Left ventricle myocardium inferior (tissue), 1 donor: ENCODE measurements at regions not wholly inside any gene's neighbourhood (a gene's known extent, or its start where the extent isn't known, plus 50 kb on each side); places are given as distances from the start of the nearest gene placed in this dataset.

ENCODE experiments used
- DNase-seq: peaks from one replicate; pipeline ENCODE4 v3.0.0-alpha.2; 2020
- H3K27ac ChIP-seq: fragments of 200-600 bp; replicated peaks from 2 replicates; pipeline ENCODE4 v1.8.0; 2021
- H3K27me3 ChIP-seq: fragments of 200-600 bp; 2 replicates; pipeline ENCODE4 v1.8.0; 2021; ENCODE audit warnings: low read depth
- H3K36me3 ChIP-seq: fragments of 200-600 bp; 2 replicates; pipeline ENCODE4 v1.8.0; 2021
- H3K4me1 ChIP-seq: fragments of 200-600 bp; 2 replicates; pipeline ENCODE4 v1.8.0; 2021
- H3K4me3 ChIP-seq: fragments of 200-600 bp; 2 replicates; pipeline ENCODE4 v1.8.0; 2021; ENCODE audit warnings: mild to moderate bottlenecking, moderate library complexity
- H3K9me3 ChIP-seq: fragments of 200-600 bp; replicated peaks from 2 replicates; pipeline ENCODE4 v1.8.0; 2021
- CTCF ChIP-seq: fragments of 200-600 bp; IDR thresholded peaks from 2 replicates; pipeline ENCODE4 v1.8.0; 2021; ENCODE audit warnings: antibody characterized with exemption, mild to moderate bottlenecking, borderline replicate concordance
- intact Hi-C: fragments of 100-400 bp; cut with micrococcal nuclease; formaldehyde crosslinking; loops from one replicate; pipeline ENCODE4 v1.11.0; 2022
- donor health status: DM: no; HTN: yes; CAD: no; lungs with severe emphysema.

- Histone ChIP-seq H3K4me1 (peaks cover 27% of the 10 kb centered on the region), H3K27ac (no peak overlapping the region), H3K9me3 (peaks cover 14% of the 10 kb centered on the region), H3K27me3 (no peaks in the 10 kb centered on the region), H3K4me3 (no peak overlapping the region), H3K36me3 (no peaks in the 10 kb centered on the region)
- DNase-seq, result no peak
- intact Hi-C loops, result no loop called here
- no peak for TF ChIP-seq CTCF
These were observed 66.0 kb upstream of the CLMN start for GRCh38 chr14:95385701-95386100.

- Histone ChIP-seq H3K36me3 (no peaks in the 10 kb centered on the region), H3K4me3 (no peak overlapping the region), H3K9me3 (peaks cover 39% of the 10 kb centered on the region), H3K4me1 (peaks cover 8% of the 10 kb centered on the region), H3K27me3 (no peaks in the 10 kb centered on the region), H3K27ac (no peak overlapping the region)
- intact Hi-C loops, result no loop called here
- no peak for TF ChIP-seq CTCF
- DNase-seq, result no peak
These were observed 63.0 kb upstream of the CLMN start for GRCh38 chr14:95382747-95383146.

GRCh38 chr14:95381726-95382125 is 62.0 kb upstream of the CLMN start:
- intact Hi-C loops, result no loop called here
- DNase-seq, result no peak
- H3K36me3 ChIP-seq, result no peaks in the 10 kb centered on the region
- H3K9me3 ChIP-seq, result peaks cover 41% of the 10 kb centered on the region
- H3K27ac ChIP-seq, result no peak overlapping the region
- no peaks in the 10 kb centered on the region for H3K4me1 ChIP-seq
- no peak for TF ChIP-seq CTCF
- H3K27me3 ChIP-seq, result peaks cover 6% of the 10 kb centered on the region
- no peak overlapping the region for H3K4me3 ChIP-seq

- Histone ChIP-seq H3K4me3 (no peak overlapping the region), H3K27ac (no peak overlapping the region), H3K9me3 (peaks cover 41% of the 10 kb centered on the region), H3K27me3 (peaks cover 8% of the 10 kb centered on the region), H3K4me1 (no peaks in the 10 kb centered on the region), H3K36me3 (no peaks in the 10 kb centered on the region)
- intact Hi-C loops, result no loop called here
- DNase-seq, result no peak
- TF ChIP-seq CTCF, result no peak
These were observed 60.8 kb upstream of the CLMN start for GRCh38 chr14:95380350-95381042.

- intact Hi-C loops, result no loop called here
- no peak for TF ChIP-seq CTCF
- no peak for DNase-seq
- Histone ChIP-seq H3K27me3 (peaks cover 8% of the 10 kb centered on the region), H3K27ac (no peak overlapping the region), H3K9me3 (peaks cover 41% of the 10 kb centered on the region), H3K36me3 (no peaks in the 10 kb centered on the region), H3K4me1 (no peaks in the 10 kb centered on the region), H3K4me3 (no peak overlapping the region)
These were observed 59.9 kb upstream of the CLMN start for GRCh38 chr14:95379634-95380033.
